ENCODE measurements at regions not wholly inside any gene's neighbourhood (a gene's known extent, or its start where the extent isn't known, plus 50 kb on each side); places are given as distances from the start of the nearest gene placed in this dataset.

- TF ChIP-seq CTCF (IDR thresholded peaks at IDR 0.05) = no peak
- TF ChIP-seq POLR2A (IDR thresholded peaks at IDR 0.05) = no peak
Measured at GRCh38 chr5:57950616-57951228, 468.1 kb upstream of the ACTBL2 start.
